HG03457 (cell line): ENCODE measurements at regions not wholly inside any gene's neighbourhood (a gene's known extent, or its start where the extent isn't known, plus 50 kb on each side); places are given as distances from the start of the nearest gene placed in this dataset.
"Not testable (repeated sequence)": the region's sequence is repeated elsewhere in the genome, so short reads cannot be mapped to it uniquely, and the experiment has no call there.

Experiments
- ATAC-seq: cut with Tn5 transposase; IDR thresholded peaks from one replicate; pipeline ENCODE4 v1.9.1; 2021; ENCODE audit warnings: moderate number of reproducible peaks; ENCODE audit not compliant: unreplicated experiment

DNA sequence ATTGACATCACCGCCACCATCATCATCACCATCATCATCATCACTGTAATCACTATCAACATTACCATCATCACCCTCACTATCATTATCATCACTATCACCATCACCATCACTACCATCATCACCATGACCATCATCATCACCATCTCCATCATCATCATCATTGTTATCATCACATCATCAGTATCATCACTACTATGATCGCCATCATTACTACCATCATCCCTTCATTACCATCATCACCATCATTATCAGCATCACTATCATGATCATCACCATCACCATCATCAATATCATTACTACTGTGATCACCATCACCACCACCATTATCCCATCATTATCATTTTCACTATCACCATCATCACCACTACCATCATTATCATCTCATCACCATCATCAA is 368.3 kb downstream of the SEC14L1 start:
- no peak for ATAC-seq

DNA sequence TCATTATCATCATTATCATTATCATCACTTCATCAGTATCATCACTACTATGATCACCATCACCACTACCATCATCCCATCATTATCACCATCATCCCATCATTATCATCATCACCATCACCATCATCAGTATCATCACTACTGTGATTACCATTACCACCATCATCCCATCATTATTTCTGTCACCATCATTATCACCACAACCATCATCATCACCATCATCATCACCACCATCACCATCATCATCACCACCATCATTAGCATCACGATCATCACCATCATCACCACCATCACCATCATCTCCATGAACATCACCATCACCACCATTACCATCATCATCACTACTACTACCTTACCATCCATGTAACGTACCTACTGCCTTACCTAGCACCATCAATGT is 368.8 kb downstream of the SEC14L1 start:
- no peak for ATAC-seq

DNA sequence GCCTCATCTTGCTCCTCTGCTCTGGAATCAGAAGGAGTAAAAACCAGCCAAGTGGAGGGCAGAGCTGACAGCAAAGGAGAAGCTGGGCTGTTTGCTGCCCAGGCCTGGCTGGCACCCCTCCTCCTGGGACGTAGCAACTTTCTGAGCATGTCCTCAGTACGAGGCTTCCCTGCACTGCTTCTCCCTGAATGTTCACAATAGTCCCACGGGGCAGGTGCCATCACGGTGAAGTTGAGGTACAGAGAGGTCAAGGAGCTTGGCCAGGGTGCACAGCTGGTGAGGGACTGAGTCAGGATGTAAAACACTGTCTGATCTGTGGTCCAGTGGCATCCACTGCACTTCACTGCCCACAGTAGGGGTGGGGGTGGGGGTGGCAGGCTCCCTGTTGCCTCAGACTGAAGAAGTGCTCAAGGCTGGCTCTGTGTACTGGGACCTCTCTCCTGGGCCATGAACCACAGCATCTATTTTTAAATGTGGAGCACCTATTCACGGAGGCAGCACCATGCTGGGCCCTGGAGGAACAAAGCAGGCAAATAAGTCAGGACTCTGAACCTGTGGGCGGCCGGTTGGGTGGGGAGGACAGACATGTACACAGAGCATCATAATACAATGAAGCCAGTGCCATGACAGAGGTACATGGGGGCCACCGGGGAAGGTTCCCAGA is 369.5 kb downstream of the SEC14L1 start:
- no peak for ATAC-seq

DNA sequence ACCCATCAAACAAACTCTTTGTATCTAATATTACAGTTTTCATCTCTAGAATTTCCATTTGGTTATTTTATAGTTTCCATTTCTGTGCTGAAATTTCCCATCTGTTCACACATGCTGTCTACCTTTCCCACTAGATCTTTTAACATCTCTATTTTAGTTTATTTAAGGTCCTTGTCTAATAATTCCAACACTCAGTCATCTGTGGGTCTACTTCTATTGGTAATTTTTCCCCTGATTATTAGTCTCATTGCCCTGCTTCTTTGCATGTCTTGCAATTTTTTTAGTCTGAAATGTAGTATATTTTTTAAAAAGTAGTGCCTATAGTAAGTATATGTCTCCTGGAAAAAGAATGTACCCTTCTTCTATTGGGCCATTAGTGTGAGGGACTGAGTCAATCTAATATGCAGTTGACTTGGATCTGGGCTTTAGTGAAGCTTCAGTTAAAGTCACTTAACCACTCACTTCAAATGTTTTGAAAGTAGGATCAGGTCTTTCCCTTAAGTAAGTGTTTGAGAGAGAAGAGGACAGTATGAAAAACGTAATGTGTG is 370.8 kb downstream of the SEC14L1 start:
- no peak for ATAC-seq

DNA sequence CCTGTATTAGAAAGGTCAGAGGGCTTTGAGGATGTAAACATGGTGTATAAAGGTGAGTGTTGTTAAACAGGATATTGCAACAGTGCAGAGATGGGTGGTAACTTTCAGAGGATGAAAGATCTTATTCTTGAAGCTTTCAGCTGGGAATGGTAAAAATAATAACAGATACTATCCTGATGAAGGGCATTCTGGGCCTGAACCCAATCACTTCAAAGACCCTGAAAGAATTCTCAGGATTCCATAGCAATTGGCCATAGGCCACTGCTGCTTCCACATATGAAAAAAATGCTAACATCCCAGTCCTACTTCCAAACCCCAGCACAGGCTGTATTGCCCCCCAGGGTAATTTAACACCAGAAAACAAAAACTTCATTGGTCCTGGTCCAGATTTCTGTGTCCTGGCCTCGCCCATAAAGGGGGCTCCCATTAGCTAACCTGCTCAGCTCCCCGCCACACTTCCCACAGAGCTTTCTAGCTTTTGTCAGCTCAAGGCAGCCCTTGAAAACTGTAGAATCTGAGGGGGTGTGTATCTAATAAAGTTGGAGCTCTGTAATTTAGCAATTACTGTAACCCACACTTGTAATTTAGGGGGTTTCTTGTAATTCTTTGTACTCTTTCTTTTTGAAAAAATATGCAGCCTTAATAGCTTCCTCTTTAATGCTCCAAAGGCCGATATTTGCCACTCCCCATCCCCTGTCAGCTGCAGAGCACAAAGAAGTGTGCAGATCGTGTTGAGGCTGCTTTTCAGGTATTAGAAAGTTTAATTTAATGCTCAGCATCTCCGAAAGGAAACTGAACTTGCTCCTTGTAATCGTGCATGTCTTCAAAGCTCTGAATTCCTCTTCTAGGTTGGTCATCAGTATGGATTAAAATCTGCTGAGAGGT is 371.5 kb downstream of the SEC14L1 start:
- ATAC-seq = no peak

DNA sequence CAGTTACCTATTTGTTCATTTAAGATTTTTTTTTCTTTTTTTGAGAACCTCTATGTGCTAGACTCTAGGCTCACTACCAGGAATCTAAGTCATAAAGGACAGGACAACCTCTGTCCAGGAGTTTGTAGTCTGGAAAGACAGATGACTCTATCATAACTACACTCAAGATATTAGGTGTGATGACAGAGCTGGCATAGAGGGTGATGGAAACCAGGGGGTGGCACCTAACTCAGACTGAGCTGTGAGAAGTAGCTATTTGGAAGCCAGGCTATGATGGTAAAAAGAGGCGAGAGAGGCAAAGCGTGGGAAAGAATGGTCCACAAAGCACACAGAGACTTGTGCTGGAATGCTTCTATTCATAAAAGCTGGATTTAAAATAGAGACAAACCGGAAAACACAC is 372.3 kb downstream of the SEC14L1 start:
- no peak for ATAC-seq

DNA sequence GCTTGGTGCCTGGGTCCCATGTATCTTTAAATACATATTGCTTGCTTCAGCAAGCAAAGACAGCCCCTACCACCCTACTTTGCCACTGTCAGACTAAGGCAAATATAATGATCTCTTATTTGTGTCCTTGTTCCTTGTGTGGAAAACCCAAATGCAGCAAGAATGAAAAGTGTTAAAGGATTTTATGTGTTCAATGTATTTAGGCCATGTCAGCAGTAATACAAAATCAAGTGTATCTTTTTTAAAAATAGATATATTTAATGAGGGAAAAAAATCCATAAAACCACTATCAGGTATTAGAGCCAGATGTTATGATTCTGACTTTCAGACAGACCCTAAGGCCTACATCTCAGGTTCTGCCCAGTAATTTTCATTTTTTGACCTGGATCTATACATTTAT is 374.5 kb downstream of the SEC14L1 start:
- no peak for ATAC-seq

DNA sequence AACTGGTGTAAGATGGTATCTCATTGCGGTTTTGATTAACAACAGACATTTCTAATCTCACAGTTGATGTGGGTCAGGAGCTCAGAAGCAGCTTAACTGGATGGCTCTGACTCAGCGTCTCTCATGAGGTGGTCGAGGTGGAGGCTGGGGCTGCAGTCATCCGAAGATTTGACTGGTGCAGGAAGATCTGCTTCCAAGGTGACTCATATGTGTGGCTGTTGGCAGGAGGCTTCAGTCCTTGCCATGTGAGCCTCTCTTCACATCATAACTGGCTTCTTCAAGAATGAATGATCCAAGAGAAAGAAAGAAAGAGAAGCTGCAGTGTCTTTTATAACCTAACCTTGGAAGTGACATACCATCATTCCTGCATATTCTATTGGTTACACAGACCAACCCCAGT is 376.1 kb downstream of the SEC14L1 start:
- ATAC-seq = no peak

DNA sequence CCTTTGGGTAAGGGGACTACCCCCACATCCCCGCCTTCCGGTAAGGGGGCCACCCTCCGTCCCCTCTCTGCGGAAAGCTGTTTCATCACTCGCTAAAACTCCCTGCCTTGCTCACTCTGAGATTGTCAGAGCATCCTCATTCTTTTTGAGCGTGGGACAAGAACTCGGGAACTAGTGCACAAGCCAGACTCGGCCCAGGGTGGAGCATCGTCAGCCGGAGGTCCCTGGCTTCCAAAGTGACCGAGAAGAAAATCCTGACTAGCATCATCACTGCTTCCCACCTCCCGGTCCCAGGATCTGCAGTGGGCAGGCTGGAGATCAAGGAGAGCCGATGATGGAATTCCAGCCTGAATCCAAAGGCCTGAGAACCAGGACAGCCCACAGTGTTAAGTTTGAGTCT is 380.3 kb downstream of the SEC14L1 start:
- no peak for ATAC-seq

DNA sequence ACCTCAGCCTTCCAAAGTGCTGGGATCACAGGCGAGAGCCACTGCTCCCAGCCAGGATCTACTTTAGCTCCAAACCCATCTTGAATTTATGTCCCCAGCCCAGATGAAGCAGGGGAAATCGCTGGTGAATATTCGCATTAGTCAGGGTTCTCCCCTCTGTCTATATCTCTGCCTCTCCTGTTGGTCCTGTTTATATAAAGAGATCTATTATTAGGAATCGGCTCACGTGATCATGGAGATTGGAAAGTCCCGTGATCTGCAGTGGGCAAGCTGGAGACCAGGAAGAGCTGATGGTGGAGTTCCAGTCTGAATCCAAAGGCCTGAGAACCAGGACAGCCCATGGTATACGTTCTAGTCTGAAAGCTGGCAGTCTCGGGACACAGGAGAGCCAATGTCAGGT is 382.8 kb downstream of the SEC14L1 start:
- no peak for ATAC-seq

DNA sequence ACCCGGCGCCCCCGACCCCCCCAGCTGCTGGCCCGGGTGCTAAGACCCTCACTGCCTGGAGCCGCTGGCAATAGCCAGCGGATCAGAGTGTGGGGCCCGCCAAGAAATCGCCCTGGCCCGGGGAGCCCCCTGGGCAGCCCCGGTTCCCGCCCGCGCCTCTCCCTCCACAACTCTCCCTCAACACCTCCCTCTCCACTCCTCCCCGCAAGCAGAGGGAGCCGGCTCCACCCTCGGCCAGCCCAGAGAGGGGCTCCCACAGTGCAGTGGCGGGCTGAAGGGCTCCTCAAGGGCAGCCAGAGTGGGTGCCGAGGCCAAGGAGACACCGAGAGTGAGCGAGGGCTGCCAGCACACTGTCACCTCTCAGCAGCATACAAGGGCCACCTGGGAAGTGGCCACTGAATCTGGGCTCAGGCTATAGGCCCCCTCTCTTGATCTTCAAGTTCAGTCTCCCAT is 385.5 kb downstream of the SEC14L1 start:
- no peak for ATAC-seq

DNA sequence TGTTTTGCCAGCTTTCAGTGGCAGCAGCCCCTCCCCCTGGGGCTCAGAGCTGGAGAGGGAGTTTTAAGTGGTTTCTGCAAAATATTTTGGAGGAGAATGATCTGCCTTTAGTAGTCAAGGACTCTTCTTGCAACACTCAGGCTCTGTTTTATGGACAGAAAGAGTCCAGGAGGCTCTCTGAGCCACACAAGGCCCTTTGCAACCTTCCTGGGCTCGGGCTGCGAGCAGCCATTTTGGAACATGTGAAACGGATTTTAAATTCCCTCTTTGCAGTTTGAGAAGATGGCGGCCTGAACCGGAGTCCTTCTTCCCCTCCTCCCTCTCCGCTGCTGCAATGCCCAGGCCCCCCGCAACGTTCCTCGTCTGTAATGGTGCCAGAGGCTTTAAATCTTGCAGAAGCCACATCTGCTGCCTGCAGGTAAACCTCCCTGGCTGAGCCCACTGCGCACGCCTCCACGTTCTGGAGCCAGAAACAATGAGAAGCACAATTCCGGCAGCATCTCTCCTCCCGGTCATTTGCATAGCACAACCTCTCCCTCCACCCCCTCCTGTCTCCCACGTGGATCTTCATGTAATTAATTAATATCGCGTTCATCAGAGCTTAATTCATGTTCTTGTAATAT is 386.1 kb downstream of the SEC14L1 start:
- no peak for ATAC-seq

DNA sequence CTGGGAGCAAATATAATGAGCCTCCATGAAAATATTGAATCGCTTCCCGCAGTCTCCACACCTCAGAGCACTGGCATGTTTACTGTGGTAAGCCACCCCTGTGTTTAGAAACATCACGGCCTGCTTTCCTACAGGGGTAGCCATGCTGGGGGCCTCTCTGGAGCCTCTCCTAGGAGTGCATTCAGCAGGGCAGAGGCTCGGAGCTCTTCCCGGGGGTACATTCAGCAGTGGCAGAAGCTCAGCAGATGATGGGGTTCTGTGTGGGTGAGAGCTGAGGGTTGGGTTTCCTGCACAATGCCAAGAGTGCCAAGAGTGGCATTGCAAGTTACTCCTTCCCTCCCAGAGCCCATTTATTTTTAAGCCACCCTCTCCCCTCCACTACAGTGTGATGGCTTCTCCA is 386.6 kb downstream of the SEC14L1 start:
- ATAC-seq = no peak

DNA sequence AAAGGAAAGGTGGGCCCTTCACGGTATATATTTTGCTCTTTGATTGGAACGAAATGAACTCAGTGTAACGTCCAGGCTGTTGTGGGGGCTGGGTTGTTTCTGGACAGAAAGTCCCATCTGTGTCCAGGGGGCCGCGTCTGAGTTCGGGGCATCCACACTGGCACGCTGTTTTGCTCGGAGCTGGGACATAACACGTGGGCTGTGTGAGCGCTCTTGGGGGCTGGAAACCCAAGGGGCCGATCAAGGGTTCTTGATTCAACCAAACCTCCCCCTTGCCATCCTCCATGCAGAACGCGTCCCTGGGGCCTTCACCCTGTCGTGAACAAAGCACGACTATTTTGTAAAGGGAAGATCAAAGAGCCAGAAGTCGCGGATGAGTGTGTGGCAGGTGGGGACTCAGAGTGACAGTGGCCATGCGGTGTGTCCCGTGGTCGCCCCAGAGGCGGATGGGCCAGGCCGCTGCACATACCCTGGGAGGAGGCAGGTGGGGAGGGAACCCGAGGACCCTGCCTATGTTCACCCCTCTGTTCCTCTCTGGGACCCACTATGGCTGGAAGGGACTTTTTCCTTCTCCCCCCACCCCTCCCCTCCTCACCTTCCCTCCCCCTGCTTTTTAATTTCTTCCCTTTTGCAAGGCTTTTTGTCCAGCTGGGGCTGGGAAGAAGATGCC is 387.2 kb downstream of the SEC14L1 start:
- no peak for ATAC-seq

DNA sequence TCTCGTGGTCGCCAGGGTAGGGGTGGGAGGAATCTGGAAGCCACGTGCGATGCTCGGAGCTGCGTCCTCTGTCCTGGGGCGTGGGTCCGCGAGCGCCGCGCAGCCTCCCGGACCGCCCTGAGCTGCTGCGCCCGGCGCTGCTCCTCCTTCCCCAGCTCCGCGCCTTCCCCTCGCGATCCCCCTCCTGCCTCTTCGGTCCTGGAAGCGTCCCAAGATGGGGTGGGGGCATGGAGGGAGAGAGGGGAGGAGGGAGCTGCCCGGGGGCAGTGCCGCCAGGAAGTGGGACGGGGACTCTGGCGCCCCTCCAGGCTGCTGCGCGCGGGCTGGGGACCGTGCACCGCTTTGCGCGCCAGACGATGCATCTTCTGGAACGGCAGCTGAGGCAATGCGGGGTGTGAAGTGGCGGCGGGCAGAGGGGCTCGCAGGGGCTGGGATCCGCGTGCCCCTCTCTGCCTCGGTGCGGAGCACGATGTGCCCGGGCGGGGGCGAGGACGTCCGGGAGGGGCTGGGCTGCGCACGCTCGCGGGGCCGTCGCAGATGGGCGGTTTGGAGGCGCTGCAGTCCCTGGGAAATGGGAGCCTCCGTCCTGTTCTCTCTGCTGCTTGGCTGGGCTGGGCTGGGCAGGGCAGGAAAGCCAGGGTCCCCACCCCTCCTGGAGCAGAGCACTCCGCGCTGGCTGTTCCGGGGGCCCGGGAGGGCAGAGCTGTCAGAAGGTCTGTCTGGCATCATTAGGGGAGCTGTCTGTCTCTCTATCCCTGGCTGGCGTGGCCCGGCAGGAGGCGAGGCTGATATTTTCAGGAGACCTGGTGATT is 388.0 kb downstream of the SEC14L1 start:
- no peak for ATAC-seq

DNA sequence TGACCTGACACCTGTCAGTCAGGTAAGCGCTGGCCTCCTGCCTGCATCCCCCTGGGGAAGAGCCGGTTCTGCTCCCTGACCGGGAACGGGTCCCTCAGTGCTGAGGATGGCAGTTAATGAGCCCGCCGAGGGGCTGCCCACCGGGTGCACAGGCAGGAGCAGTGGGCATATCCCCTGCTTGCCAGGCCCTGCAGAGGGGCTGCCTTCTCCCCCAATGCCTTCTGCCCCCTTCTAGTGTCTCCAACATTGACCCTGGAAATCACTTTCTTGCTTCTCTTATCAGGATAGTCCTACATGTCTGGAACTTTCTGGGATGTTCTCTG is 388.5 kb downstream of the SEC14L1 start:
- no peak for ATAC-seq

DNA sequence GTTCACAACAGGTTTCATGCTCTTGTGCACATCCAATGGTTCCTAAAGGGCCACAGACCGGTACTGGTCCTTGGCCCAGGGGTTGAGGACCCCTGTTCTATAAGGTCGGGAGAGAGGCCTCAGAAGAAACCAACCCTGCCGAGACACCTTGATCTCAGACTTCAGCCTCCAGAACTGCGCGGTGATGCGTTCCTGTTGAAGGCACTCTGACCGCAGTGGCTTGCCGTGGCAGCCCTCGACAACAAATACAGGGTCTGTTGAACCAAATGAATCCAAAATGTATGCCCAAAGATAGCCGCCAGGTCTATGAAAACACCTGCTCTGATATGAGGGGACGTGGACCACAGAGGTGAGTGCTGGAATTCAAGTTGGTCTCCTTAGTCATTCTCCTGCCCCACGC is 389.8 kb downstream of the SEC14L1 start:
- ATAC-seq = no peak

DNA sequence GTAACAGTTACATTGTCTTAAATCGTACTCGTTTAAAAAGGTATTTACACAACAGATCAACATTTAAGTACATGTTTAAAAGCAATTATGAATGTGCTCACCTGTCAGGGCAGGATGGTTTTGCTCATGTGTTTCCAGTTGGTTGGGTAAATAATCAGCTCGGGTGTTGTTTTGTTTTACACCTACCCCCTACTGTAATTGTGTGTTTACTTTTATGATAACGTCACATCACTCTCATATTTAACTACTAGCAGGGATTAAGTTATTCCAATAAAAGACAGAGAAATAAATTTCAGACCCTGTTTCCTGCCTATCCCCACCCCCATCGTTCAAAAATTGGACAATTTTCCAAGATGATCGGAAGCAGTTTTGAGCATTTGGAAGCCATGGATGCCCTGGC is 390.2 kb downstream of the SEC14L1 start:
- no peak for ATAC-seq

DNA sequence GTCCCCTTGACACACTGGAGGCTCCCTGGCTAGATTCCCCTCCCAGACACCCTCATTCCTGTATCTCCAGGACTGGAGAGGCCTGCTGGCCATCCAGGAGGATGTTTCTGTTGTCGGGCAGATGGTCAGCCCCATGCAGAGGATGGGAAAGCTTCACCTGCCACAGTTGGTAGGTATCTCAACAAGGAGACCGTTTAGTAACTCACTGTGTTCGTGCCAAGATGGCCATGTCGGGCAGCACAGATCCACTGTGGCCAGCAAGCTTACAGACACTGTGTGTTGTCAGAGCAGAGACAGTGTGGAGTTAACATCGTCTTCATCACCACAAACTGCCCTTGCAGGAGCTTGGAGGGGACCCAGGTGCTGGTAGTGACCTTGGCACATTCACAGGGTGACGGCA is 390.9 kb downstream of the SEC14L1 start:
- no peak for ATAC-seq

DNA sequence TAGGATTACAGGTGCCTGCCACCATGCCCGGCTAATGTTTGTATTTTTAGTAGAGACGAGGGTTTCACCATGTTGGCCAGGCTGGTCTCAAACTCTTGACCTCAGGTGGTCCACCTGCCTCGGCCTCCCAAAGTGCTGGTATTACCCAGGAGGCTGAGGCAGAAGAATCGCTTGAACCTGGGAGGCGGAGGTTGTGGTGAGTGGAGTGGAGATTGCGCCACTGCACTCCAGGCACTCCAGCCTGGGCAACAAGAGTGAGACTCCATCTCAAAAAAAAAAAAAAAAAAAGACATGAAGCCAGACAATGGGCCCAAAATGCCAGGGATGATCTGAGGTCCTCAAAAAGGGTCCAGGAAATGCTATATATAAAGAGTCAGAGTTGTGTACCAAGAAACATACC is 392.9 kb downstream of the SEC14L1 start:
- ATAC-seq = not testable (repeated sequence)
